Endothelial cell of umbilical vein (primary cell): ENCODE measurements at regions not wholly inside any gene's neighbourhood (a gene's known extent, or its start where the extent isn't known, plus 50 kb on each side); places are given as distances from the start of the nearest gene placed in this dataset.

Experiments
- BruUV-seq: library from RNA; stranded (reverse); fragments of 400-500 nt; replicated peaks from 2 replicates; lab custom pipeline; 2021; lab: Mats Ljungman, UMichigan
- CTCF ChIA-PET: fragments of 300-600, 350-600 bp; sonication (Branson Sonifier 250); formaldehyde crosslinking; loops from one replicate; lab custom pipeline; 2021; ENCODE audit warnings: antibody characterized with exemption, inconsistent platforms; lab: Charles Lee
- POLR2A ChIA-PET: fragments of 300-600, 350-600 bp; sonication (Branson Sonifier 250); formaldehyde crosslinking; loops from one replicate; lab custom pipeline; 2021; ENCODE audit warnings: antibody characterized with exemption, inconsistent platforms; lab: Charles Lee
- DNase-seq: peaks from one replicate; pipeline ENCODE4 v3.0.0-alpha.2; 2011; ENCODE audit warnings: low read depth, low spot score
- FAIRE-seq: peaks from 2 replicates; lab custom pipeline; 2011; peaks lifted over from hg19 to GRCh38; lab: Jason Lieb, UNC
- H2AFZ ChIP-seq: 2 replicates; pipeline ENCODE4 v1.6.0; 2012; ENCODE audit warnings: low read depth, low read length, control low read depth, inconsistent platforms
- H3K27ac ChIP-seq: 2 replicates; pipeline ENCODE4 v1.5.1; 2011; ENCODE audit warnings: low read depth, mild to moderate bottlenecking, control low read depth, low read length, moderate library complexity; ENCODE audit not compliant: insufficient read depth
- H3K27me3 ChIP-seq, 2 experiments: 2 replicates each; pipeline versions ENCODE4 v1.6.0 to v1.6.1; 2011; ENCODE audit warnings: low read length in 2 of 2, mixed read lengths in 1 of 2; ENCODE audit not compliant: control insufficient read depth in 2 of 2, insufficient read depth in 2 of 2
- H3K36me3 ChIP-seq, 2 experiments: 2 replicates in 1 of 2; 3 replicates in 1 of 2; pipeline ENCODE4 v1.5.1; 2011; ENCODE audit warnings: low read length in 2 of 2, mild to moderate bottlenecking in 1 of 2, moderate library complexity in 1 of 2; ENCODE audit not compliant: control insufficient read depth in 2 of 2, insufficient read depth in 2 of 2; ENCODE audit errors: extremely low read depth in 1 of 2
- H3K4me1 ChIP-seq: 3 replicates; pipeline ENCODE4 v1.5.1; 2011; ENCODE audit warnings: mild to moderate bottlenecking, low read length; ENCODE audit not compliant: control insufficient read depth, insufficient read depth; ENCODE audit errors: extremely low read depth
- H3K4me2 ChIP-seq: 2 replicates; pipeline ENCODE4 v1.6.1; 2011; ENCODE audit warnings: low read length, control low read depth, mixed read lengths; ENCODE audit not compliant: insufficient read depth
- H3K4me3 ChIP-seq, 3 experiments: fragments of 200-600 bp in 1 of 3; sonication (generic), shearing (Covaris generic) in 1 of 3; replicated peaks in 1 of 3; 2 replicates each; pipeline ENCODE4 v1.5.1; 2011 to 2016; ENCODE audit warnings: control low read depth in 3 of 3, low read length in 3 of 3, mild to moderate bottlenecking in 2 of 3, inconsistent platforms in 1 of 3, low read depth in 1 of 3, moderate library complexity in 1 of 3; ENCODE audit not compliant: insufficient read depth in 1 of 3
- H3K79me2 ChIP-seq: 2 replicates; pipeline ENCODE4 v1.6.0; 2012; ENCODE audit warnings: low read length, inconsistent platforms; ENCODE audit not compliant: control insufficient read depth, insufficient read depth
- H3K9ac ChIP-seq: replicated peaks from 2 replicates; pipeline ENCODE3; 2011; ENCODE audit warnings: low read length, control low read depth; ENCODE audit not compliant: insufficient read depth; ENCODE audit errors: extremely low read depth
- H3K9me1 ChIP-seq: replicated peaks from 3 replicates; pipeline ENCODE4 v1.6.0; 2011; ENCODE audit warnings: mild to moderate bottlenecking, low read length; ENCODE audit not compliant: control insufficient read depth, insufficient read depth; ENCODE audit errors: extremely low read depth
- H3K9me3 ChIP-seq: replicated peaks from 2 replicates; pipeline ENCODE4 v1.5.1; 2012; ENCODE audit warnings: low read length, inconsistent platforms; ENCODE audit not compliant: control insufficient read depth, insufficient read depth
- H4K20me1 ChIP-seq: replicated peaks from 2 replicates; pipeline ENCODE3; 2011; ENCODE audit warnings: mild to moderate bottlenecking, low read length; ENCODE audit not compliant: control insufficient read depth, insufficient read depth; ENCODE audit errors: extremely low read depth
- EZH2 ChIP-seq: IDR thresholded peaks from 2 replicates; pipeline ENCODE4 v1.6.1; 2012; ENCODE audit warnings: borderline replicate concordance, low read depth, mild to moderate bottlenecking, moderate library complexity, low read length, inconsistent platforms; ENCODE audit not compliant: severe bottlenecking
- GATA2 ChIP-seq: IDR thresholded peaks from 2 replicates; pipeline ENCODE4 v1.7.0; 2011; ENCODE audit warnings: low read depth, mild to moderate bottlenecking, moderate library complexity, mixed read lengths, low read length; ENCODE audit not compliant: insufficient read length, insufficient read depth
- POLR2AphosphoS5 ChIP-seq: IDR thresholded peaks from 2 replicates; pipeline ENCODE4 v1.6.1; 2012; ENCODE audit warnings: low read depth, mild to moderate bottlenecking, control low read depth, low read length, moderate library complexity; ENCODE audit not compliant: insufficient read depth
- dilution Hi-C: fragments of 300-500 bp; cut with MboI; formaldehyde crosslinking; loops from one replicate; pipeline ENCODE4 v1.15.0; 2019; ENCODE audit warnings: low sequenced_read_pairs; ENCODE audit not compliant: extremely low pct_ligation_motif_present
- intact Hi-C: fragments of 100-400 bp; cut with micrococcal nuclease; formaldehyde crosslinking; loops from one replicate; pipeline ENCODE4 v1.10.0; 2022
- TF ChIP-seq, protein P1 (sequence below): IDR thresholded peaks from 2 replicates; pipeline ENCODE4 v1.6.1; 2011; ENCODE audit not compliant: insufficient read depth, insufficient read length
- TF ChIP-seq, protein P2 (sequence below), 2 donors: IDR thresholded peaks; 1 replicate in 1 of 2; 2 replicates in 1 of 2; pipeline ENCODE4 v1.5.1; 2011; ENCODE audit warnings: low read length in 2 of 2, mild to moderate bottlenecking in 2 of 2, moderate library complexity in 2 of 2, control low read depth in 1 of 2, inconsistent platforms in 1 of 2, low read depth in 1 of 2; ENCODE audit not compliant: insufficient read depth in 1 of 2; ENCODE audit errors: extremely low read depth in 1 of 2

DNA sequence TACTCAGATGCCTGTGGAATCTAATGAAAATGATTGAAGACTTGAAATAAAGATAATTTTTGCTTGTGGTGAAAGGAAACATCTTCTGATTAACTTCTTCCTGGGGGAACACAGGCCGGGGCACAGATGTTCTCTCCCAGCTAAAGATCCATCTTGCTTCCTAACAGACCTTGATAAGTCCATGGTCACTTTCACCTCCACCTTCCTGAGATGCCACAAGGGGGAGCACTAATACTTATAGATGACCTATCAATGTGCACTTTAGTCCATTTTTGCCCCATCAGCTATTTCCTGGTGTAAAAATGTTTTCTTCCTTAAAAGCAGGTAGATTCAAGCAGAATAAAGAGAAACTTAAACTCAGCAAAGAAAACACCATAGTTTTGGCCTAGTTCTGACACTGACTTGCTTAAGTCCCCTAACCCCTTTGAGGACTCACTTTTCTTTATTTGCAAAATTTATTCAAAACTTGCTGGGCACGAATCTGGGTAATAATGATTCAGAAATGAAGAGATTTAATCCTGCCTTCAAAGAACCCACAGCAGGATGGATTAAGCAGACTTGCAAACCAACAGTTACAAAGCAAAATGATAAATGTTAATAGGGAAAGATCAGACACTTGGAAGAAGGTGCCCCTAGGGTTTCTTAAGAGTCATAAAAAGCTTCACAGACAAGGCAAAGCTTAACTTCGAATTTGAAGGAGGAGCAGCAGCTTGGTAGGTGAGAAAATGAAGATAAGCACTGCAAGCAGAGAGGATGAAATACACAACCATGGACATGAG, 158.7 kb downstream of the RAB38 start:
- POLR2A ChIA-PET = no interaction called here
- no peaks in the 10 kb centered on the region for H3K9me3 ChIP-seq
- dilution Hi-C loops = no loop called here

DNA sequence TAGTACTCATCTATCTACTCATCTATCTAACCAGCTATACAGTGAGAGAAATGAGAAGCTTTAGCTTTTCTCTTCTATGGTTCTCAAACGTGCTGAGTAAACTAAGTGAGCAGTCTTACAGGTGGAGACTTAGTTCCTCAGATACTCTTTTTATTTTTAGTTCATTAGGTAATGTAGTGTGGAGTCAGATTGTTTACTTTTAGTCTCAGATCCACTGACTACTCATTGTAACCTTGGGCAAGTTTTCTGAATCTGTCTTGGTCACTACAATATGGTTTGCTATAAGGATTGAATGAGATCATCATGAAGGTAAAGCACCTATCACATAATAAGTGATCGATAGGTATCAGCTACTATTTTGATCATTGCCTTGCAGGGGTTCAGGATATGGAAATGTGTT, 160.1 kb downstream of the RAB38 start:
- TF ChIP-seq, protein P1, sequence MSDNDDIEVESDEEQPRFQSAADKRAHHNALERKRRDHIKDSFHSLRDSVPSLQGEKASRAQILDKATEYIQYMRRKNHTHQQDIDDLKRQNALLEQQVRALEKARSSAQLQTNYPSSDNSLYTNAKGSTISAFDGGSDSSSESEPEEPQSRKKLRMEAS = no peak
- TF ChIP-seq EZH2 = no peak
- Histone ChIP-seq H3K4me1 (no peaks in the 10 kb centered on the region), H4K20me1 (no peaks in the 10 kb centered on the region), H3K9ac (no peak overlapping the region), H3K79me2 (no peaks in the 10 kb centered on the region), H3K4me3 (no peak overlapping the region), H3K27me3 (no peaks in the 10 kb centered on the region), H3K27ac (no peak overlapping the region), H3K9me1 (no peaks in the 10 kb centered on the region), H3K9me3 (no peaks in the 10 kb centered on the region), H2AFZ (no peak overlapping the region), H3K4me2 (no peak overlapping the region), H3K36me3 (no peaks in the 10 kb centered on the region)
- DNase-seq (no peak), FAIRE-seq (no peak)
- CTCF ChIA-PET = interaction anchor here (1.1 to 4.8 kb wide), 22 partner anchors 10 to 1602 kb away, joined by 3 to 226 read pairs (median 8); no protein-coding TSS in a partner anchor
- intact Hi-C loops = no loop called here
- no TSS peak for BruUV-seq
- POLR2A ChIA-PET = no interaction called here
- dilution Hi-C loops = no loop called here

More for the DNA sequence above, 158.7 kb downstream of the RAB38 start:
- no peaks in the 10 kb centered on the region for H3K9me1 ChIP-seq
- no peaks in the 10 kb centered on the region for H3K36me3 ChIP-seq
- TF ChIP-seq POLR2AphosphoS5 (no peak), GATA2 (no peak)
- TF ChIP-seq, protein P2, sequence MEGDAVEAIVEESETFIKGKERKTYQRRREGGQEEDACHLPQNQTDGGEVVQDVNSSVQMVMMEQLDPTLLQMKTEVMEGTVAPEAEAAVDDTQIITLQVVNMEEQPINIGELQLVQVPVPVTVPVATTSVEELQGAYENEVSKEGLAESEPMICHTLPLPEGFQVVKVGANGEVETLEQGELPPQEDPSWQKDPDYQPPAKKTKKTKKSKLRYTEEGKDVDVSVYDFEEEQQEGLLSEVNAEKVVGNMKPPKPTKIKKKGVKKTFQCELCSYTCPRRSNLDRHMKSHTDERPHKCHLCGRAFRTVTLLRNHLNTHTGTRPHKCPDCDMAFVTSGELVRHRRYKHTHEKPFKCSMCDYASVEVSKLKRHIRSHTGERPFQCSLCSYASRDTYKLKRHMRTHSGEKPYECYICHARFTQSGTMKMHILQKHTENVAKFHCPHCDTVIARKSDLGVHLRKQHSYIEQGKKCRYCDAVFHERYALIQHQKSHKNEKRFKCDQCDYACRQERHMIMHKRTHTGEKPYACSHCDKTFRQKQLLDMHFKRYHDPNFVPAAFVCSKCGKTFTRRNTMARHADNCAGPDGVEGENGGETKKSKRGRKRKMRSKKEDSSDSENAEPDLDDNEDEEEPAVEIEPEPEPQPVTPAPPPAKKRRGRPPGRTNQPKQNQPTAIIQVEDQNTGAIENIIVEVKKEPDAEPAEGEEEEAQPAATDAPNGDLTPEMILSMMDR (IDR thresholded peaks at IDR 0.05; ENCODE audit: extremely low read depth in 1 of 2, insufficient read depth in 1 of 2, low read depth in 1 of 2, low read length in 2 of 2) = peak; percentile 58 to 68
- intact Hi-C loops = loop anchor here (1.0 kb wide), 3 partner anchors 216 to 871 kb away; no protein-coding TSS in a partner anchor
- H3K4me3 ChIP-seq = no peak overlapping the region
- DNase-seq (peak; percentile 84), FAIRE-seq (peak; percentile 85)
- H3K4me1 ChIP-seq = no peaks in the 10 kb centered on the region
- no TSS peak for BruUV-seq
- no peak overlapping the region for H3K4me2 ChIP-seq
- no peaks in the 10 kb centered on the region for H3K27me3 ChIP-seq
- no peak overlapping the region for H3K9ac ChIP-seq
- H4K20me1 ChIP-seq = no peaks in the 10 kb centered on the region
- peak overlapping the region; percentile 48 for H2AFZ ChIP-seq
- CTCF ChIA-PET = interaction anchor here (0.5 to 4.8 kb wide), 53 partner anchors 8 to 1601 kb away, joined by 3 to 226 read pairs (median 4); partner anchors contain the start of gene CTSC
- H3K79me2 ChIP-seq = no peaks in the 10 kb centered on the region
- no peak overlapping the region for H3K27ac ChIP-seq
